Parathyroid adenoma (tissue), 2 donors: ENCODE measurements at regions not wholly inside any gene's neighbourhood (a gene's known extent, or its start where the extent isn't known, plus 50 kb on each side); places are given as distances from the start of the nearest gene placed in this dataset.

Experiments used
- H2AFZ ChIP-seq: fragments of 300-600 bp; sonication (generic); one replicate; pipeline ENCODE4 v1.7.0; 2017; ENCODE audit warnings: antibody characterized with exemption, mild to moderate bottlenecking
- H3K27ac ChIP-seq: fragments of 300-600 bp; sonication (generic); one replicate; pipeline ENCODE4 v1.7.0; 2017
- H3K27me3 ChIP-seq: fragments of 300-600 bp; sonication (generic); one replicate; pipeline ENCODE4 v1.7.0; 2017; ENCODE audit warnings: low read length; ENCODE audit not compliant: control insufficient read depth, insufficient read depth
- H3K36me3 ChIP-seq: fragments of 300-600 bp; sonication (generic); one replicate; pipeline ENCODE4 v1.7.0; 2017; ENCODE audit warnings: low read length; ENCODE audit not compliant: control insufficient read depth, insufficient read depth
- H3K4me1 ChIP-seq: fragments of 300-600 bp; sonication (generic); one replicate; pipeline ENCODE4 v1.7.0; 2017; ENCODE audit warnings: control low read depth
- H3K4me2 ChIP-seq: fragments of 300-600 bp; sonication (generic); one replicate; pipeline ENCODE4 v1.7.0; 2017; ENCODE audit warnings: low read length
- H3K4me3 ChIP-seq: fragments of 300-600 bp; sonication (generic); one replicate; pipeline ENCODE4 v1.7.0; 2017; ENCODE audit warnings: low read depth, low read length
- H3K79me2 ChIP-seq: fragments of 300-600 bp; sonication (generic); one replicate; pipeline ENCODE4 v1.7.0; 2017; ENCODE audit warnings: control low read depth
- H3K9ac ChIP-seq: fragments of 300-600 bp; sonication (generic); one replicate; pipeline ENCODE4 v1.7.0; 2017; ENCODE audit warnings: mild to moderate bottlenecking
- H3K9me3 ChIP-seq: fragments of 300-600 bp; sonication (generic); one replicate; pipeline ENCODE4 v1.7.0; 2017; ENCODE audit warnings: low read length; ENCODE audit not compliant: control insufficient read depth
- CTCF ChIP-seq: fragments of 300-600 bp; sonication (generic); IDR thresholded peaks from one replicate; pipeline ENCODE4 v1.7.0; 2017; ENCODE audit warnings: antibody characterized with exemption, mild to moderate bottlenecking
- donor health status: primary hyperparathyroidism.

DNA sequence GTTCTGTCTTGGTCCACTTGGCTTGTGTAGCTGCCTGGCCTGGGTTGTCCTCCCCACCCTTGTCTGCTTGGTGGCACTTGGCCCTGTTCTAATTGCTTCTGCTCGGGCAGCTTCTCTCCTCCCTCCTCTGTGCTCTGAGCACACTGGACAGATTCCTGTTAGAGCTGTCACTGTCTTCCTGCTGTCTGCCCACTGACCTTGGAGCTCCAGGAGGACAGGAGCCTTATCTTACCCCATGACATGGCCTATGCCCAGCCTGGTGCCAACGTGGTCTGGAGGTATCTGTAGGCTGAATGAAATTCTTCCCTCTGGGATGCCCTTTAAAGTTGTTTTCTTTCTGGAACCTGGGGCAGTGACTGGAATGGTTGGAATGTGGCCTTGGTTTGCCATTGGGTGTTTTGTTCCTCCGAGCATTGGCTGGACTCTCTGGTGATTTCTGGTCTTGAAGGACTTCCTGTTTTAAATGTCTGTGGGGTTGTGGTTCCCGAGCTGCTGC, 94.1 kb downstream of the FAM43A start:
- H3K27ac ChIP-seq = no peak overlapping the region
- H3K27me3 ChIP-seq = no peaks in the 10 kb centered on the region
- no peak overlapping the region for H2AFZ ChIP-seq
- no peak overlapping the region for H3K4me2 ChIP-seq
- H3K9ac ChIP-seq = no peak overlapping the region
- H3K4me1 ChIP-seq = no peaks in the 10 kb centered on the region
- H3K4me3 ChIP-seq = no peak overlapping the region
- H3K79me2 ChIP-seq = no peaks in the 10 kb centered on the region
- H3K9me3 ChIP-seq = no peaks in the 10 kb centered on the region
- TF ChIP-seq CTCF = no peak
- no peaks in the 10 kb centered on the region for H3K36me3 ChIP-seq

GRCh38 chr3:194780706-194781105, 95.0 kb downstream of the FAM43A start:
- no peak for TF ChIP-seq CTCF
- H3K27ac ChIP-seq = no peak overlapping the region
- H3K79me2 ChIP-seq = no peaks in the 10 kb centered on the region
- H2AFZ ChIP-seq = no peak overlapping the region
- no peaks in the 10 kb centered on the region for H3K36me3 ChIP-seq
- no peak overlapping the region for H3K9ac ChIP-seq
- no peak overlapping the region for H3K4me2 ChIP-seq
- H3K9me3 ChIP-seq = no peaks in the 10 kb centered on the region
- H3K4me3 ChIP-seq = no peak overlapping the region
- no peaks in the 10 kb centered on the region for H3K27me3 ChIP-seq
- no peaks in the 10 kb centered on the region for H3K4me1 ChIP-seq

DNA sequence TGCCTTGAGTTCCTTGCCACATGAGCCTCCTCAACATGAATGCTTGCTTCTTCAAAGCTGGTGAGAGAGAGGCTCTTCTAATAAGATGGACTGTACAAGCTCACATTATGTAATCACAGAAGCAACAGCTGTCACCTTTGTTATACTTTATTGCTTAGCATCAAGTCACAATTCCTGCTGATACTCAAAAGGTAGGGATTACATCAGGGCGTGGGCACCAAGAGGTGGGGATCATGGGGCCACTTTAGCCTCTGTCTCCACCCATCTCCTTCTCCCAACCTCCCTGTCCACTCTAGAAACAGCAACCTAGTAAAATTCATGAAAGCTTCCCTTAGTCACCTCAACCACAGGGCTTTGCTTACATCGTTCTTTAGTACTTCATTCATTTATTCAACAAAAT, 95.9 kb downstream of the FAM43A start:
- Histone ChIP-seq H3K9me3 (no peaks in the 10 kb centered on the region), H3K27ac (no peak overlapping the region), H2AFZ (no peak overlapping the region), H3K27me3 (no peaks in the 10 kb centered on the region), H3K36me3 (no peaks in the 10 kb centered on the region), H3K4me2 (no peak overlapping the region), H3K79me2 (no peaks in the 10 kb centered on the region), H3K4me3 (no peak overlapping the region), H3K4me1 (no peaks in the 10 kb centered on the region), H3K9ac (no peak overlapping the region)
- TF ChIP-seq CTCF = no peak

GRCh38 chr3:194782698-194783404, 97.2 kb downstream of the FAM43A start:
- Histone ChIP-seq H3K36me3 (no peaks in the 10 kb centered on the region), H3K27me3 (no peaks in the 10 kb centered on the region), H3K9ac (no peak overlapping the region), H3K27ac (no peak overlapping the region), H3K9me3 (no peaks in the 10 kb centered on the region), H3K4me1 (no peaks in the 10 kb centered on the region), H2AFZ (no peak overlapping the region), H3K79me2 (no peaks in the 10 kb centered on the region), H3K4me2 (no peak overlapping the region), H3K4me3 (no peak overlapping the region)
- no peak for TF ChIP-seq CTCF

DNA sequence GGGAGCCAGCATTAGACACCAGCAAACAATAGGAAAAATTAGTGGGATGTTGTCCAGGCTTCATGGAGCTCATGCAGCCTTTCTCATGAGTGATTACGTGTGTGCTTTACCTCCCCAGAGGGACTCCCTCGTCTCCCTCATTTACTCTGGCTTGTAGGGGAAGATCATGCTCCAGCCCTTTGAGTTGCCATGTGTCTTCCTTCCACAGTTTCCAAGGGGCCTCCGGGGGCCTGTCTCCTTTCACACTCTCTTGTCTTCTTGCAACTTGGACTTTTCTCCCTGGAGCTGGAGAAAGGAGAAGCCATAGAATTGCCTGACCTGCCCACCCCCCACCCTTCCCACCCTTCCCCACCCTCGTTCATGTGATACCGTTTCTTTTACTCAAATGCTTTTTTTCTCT, 98.7 kb downstream of the FAM43A start:
- H3K79me2 ChIP-seq = no peaks in the 10 kb centered on the region
- no peak overlapping the region for H3K4me2 ChIP-seq
- H3K9ac ChIP-seq = no peak overlapping the region
- H3K27me3 ChIP-seq = no peaks in the 10 kb centered on the region
- H3K36me3 ChIP-seq = no peaks in the 10 kb centered on the region
- no peaks in the 10 kb centered on the region for H3K4me1 ChIP-seq
- H3K27ac ChIP-seq = no peak overlapping the region
- H3K4me3 ChIP-seq = no peak overlapping the region
- no peak overlapping the region for H2AFZ ChIP-seq
- no peaks in the 10 kb centered on the region for H3K9me3 ChIP-seq
- TF ChIP-seq CTCF = no peak
